IPS-15b (cell line): ENCODE measurements at regions not wholly inside any gene's neighbourhood (a gene's known extent, or its start where the extent isn't known, plus 50 kb on each side); places are given as distances from the start of the nearest gene placed in this dataset.

Experiments
- H3K27me3 ChIP-seq: one replicate; pipeline ENCODE4 v1.6.1; 2013; ENCODE audit warnings: low read length; ENCODE audit not compliant: control insufficient read depth, insufficient read depth
- H3K36me3 ChIP-seq: one replicate; pipeline ENCODE4 v1.6.1; 2013; ENCODE audit warnings: low read length; ENCODE audit not compliant: control insufficient read depth, insufficient read depth
- H3K4me1 ChIP-seq: one replicate; pipeline ENCODE4 v1.6.1; 2013; ENCODE audit warnings: mild to moderate bottlenecking, low read length; ENCODE audit not compliant: control insufficient read depth, insufficient read depth
- H3K4me3 ChIP-seq: one replicate; pipeline ENCODE4 v1.5.1; 2013; ENCODE audit warnings: low read depth, low read length
- H3K9ac ChIP-seq: one replicate; pipeline ENCODE4 v1.6.1; 2013; ENCODE audit warnings: low read depth, mild to moderate bottlenecking, low read length
- H3K9me3 ChIP-seq: one replicate; pipeline ENCODE4 v1.6.1; 2013; ENCODE audit warnings: mild to moderate bottlenecking, low read length; ENCODE audit not compliant: control insufficient read depth, insufficient read depth

GRCh38 chr2:207264310-207264709 is 98.6 kb upstream of the KLF7 start:
- H3K9me3 ChIP-seq: no peaks in the 10 kb centered on the region
- H3K4me3 ChIP-seq: no peak overlapping the region
- no peaks in the 10 kb centered on the region for H3K27me3 ChIP-seq
- H3K9ac ChIP-seq: no peak overlapping the region
- H3K4me1 ChIP-seq: no peaks in the 10 kb centered on the region
- H3K36me3 ChIP-seq: no peaks in the 10 kb centered on the region

DNA sequence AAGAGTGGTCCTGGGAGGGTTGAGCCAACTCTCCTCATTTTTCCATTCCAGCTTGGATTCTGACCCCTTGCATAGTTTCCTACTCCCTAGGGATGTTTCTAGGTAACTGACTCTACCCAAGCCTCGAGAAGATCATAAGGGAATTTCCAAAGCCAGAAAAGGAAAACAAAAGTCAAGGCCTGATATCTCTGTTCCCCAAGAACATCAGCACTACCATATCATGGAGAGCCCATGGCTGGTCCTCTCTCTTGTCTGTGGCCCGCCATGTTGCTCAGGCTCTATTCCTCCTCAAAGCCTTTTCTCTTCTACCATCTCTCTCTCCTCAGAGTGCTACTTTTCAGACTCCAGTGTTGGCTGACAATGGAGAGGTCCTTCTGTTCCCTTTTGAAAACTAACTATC is 99.6 kb upstream of the KLF7 start:
- H3K4me3 ChIP-seq: no peak overlapping the region
- no peaks in the 10 kb centered on the region for H3K4me1 ChIP-seq
- no peaks in the 10 kb centered on the region for H3K36me3 ChIP-seq
- no peaks in the 10 kb centered on the region for H3K9me3 ChIP-seq
- H3K27me3 ChIP-seq: no peaks in the 10 kb centered on the region
- no peak overlapping the region for H3K9ac ChIP-seq

DNA sequence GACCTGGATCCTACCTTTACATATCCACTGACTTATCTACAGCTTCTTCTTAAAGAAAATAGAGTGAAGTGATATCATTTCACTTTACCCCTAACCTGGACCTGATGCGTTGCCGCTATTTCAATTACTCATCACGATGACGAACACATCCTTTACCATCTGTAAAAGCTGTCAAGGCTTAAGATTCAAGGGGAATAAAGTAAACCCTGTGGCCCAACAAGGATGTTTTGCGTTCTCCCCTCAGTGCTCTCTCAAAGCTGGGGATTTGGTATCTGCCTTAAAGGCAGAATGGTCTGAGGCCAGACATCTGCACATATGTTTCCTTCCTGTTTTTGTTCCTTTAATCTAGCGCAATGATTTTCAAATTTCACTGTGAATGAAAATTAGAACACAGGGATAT is 100.1 kb upstream of the KLF7 start:
- H3K9me3 ChIP-seq: no peaks in the 10 kb centered on the region
- H3K36me3 ChIP-seq: no peaks in the 10 kb centered on the region
- H3K4me1 ChIP-seq: no peaks in the 10 kb centered on the region
- no peak overlapping the region for H3K9ac ChIP-seq
- H3K4me3 ChIP-seq: no peak overlapping the region
- no peaks in the 10 kb centered on the region for H3K27me3 ChIP-seq

DNA sequence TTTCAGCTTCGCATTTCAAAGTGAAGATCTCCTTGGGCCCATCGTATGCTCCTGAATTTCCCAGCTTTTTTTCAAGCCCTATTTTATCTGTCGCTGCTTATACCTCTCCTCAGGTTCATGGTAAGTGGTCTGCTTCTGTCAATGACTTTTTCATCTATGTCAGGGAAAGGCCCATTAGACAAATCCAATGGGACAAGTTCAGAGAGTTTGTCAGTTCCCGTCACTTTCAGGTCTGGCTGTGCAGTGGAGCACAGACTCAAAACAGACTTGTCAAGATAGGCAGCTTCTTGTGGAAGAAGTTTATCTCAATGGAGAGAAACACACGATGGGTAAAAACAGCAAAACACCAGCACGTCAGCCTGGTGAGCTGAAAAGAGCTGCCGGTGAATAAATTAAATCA is 100.9 kb upstream of the KLF7 start:
- H3K4me1 ChIP-seq: no peaks in the 10 kb centered on the region
- no peaks in the 10 kb centered on the region for H3K27me3 ChIP-seq
- H3K9ac ChIP-seq: no peak overlapping the region
- H3K36me3 ChIP-seq: no peaks in the 10 kb centered on the region
- no peaks in the 10 kb centered on the region for H3K9me3 ChIP-seq
- no peak overlapping the region for H3K4me3 ChIP-seq

DNA sequence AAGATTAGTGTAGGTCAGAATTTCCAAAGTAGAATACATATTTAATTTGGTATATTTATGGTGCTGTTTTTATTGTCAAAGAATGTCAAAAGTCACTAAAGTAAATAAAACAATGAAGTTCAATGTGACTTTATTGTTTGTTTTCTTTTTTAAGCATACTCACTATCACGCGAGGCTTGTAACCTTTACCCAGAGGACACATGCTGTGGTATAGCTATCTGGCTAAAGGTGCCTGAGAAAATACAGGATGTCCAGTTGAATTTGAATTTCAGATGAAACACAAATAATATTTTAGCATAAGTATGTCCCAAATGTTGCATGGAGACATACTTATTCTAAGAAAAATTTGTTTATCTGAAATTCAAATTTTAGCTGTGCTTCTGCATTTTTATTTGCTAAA is 103.3 kb upstream of the KLF7 start:
- Histone ChIP-seq H3K9ac (no peak overlapping the region), H3K36me3 (no peaks in the 10 kb centered on the region), H3K4me1 (no peaks in the 10 kb centered on the region), H3K27me3 (no peaks in the 10 kb centered on the region), H3K9me3 (no peaks in the 10 kb centered on the region), H3K4me3 (no peak overlapping the region)

GRCh38 chr2:207274530-207275189 is 108.9 kb upstream of the KLF7 start:
- Histone ChIP-seq H3K9me3 (no peaks in the 10 kb centered on the region), H3K36me3 (no peaks in the 10 kb centered on the region), H3K4me3 (no peak overlapping the region), H3K9ac (no peak overlapping the region), H3K4me1 (no peaks in the 10 kb centered on the region), H3K27me3 (no peaks in the 10 kb centered on the region)

GRCh38 chr2:207275779-207276178 is 110.0 kb upstream of the KLF7 start:
- H3K9ac ChIP-seq: no peak overlapping the region
- H3K36me3 ChIP-seq: no peaks in the 10 kb centered on the region
- H3K4me3 ChIP-seq: no peak overlapping the region
- H3K27me3 ChIP-seq: no peaks in the 10 kb centered on the region
- no peaks in the 10 kb centered on the region for H3K9me3 ChIP-seq
- no peaks in the 10 kb centered on the region for H3K4me1 ChIP-seq

GRCh38 chr2:207276248-207276647 is 110.5 kb upstream of the KLF7 start:
- Histone ChIP-seq H3K9me3 (no peaks in the 10 kb centered on the region), H3K36me3 (no peaks in the 10 kb centered on the region), H3K4me3 (no peak overlapping the region), H3K9ac (no peak overlapping the region), H3K4me1 (no peaks in the 10 kb centered on the region), H3K27me3 (no peaks in the 10 kb centered on the region)

- H3K9ac ChIP-seq: no peak overlapping the region
- H3K4me3 ChIP-seq: no peak overlapping the region
- no peaks in the 10 kb centered on the region for H3K4me1 ChIP-seq
- H3K9me3 ChIP-seq: no peaks in the 10 kb centered on the region
- H3K27me3 ChIP-seq: no peaks in the 10 kb centered on the region
- H3K36me3 ChIP-seq: no peaks in the 10 kb centered on the region
Measured at GRCh38 chr2:207276858-207277257, 111.1 kb upstream of the KLF7 start.

- no peak overlapping the region for H3K9ac ChIP-seq
- H3K27me3 ChIP-seq: no peaks in the 10 kb centered on the region
- no peak overlapping the region for H3K4me3 ChIP-seq
- no peaks in the 10 kb centered on the region for H3K9me3 ChIP-seq
- H3K36me3 ChIP-seq: no peaks in the 10 kb centered on the region
- peaks cover under 1% of the 10 kb centered on the region for H3K4me1 ChIP-seq
Measured at GRCh38 chr2:207279520-207279919, 113.8 kb upstream of the KLF7 start.

GRCh38 chr2:207281436-207281835 is 115.7 kb upstream of the KLF7 start:
- Histone ChIP-seq H3K27me3 (no peaks in the 10 kb centered on the region), H3K9ac (no peak overlapping the region), H3K4me3 (no peak overlapping the region)

DNA sequence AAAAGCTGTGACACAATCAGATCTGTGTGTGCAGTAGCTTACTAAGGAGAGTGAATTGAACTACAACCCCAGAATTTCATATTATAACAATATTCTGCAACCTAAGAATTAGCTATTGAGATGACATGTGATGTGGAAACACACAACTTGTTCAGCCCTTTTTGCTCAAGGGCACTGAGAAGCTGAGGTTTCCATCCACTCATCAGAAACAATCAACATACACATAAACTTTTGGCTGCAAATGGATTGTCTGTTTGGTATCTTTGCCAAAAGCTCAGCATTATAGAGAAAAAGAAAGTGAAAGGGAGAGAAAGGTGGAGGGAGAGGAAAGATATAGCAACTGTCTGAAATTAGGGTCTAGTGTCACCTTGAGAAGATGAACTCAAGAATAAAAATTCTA is 117.2 kb upstream of the KLF7 start:
- Histone ChIP-seq H3K27me3 (no peaks in the 10 kb centered on the region), H3K4me1 (peaks cover 10% of the 10 kb centered on the region), H3K4me3 (no peak overlapping the region), H3K9ac (no peak overlapping the region), H3K36me3 (no peaks in the 10 kb centered on the region), H3K9me3 (no peaks in the 10 kb centered on the region)

More at GRCh38 chr2:207281436-207281835, 115.7 kb upstream of the KLF7 start:
- no peaks in the 10 kb centered on the region for H3K36me3 ChIP-seq
- H3K9me3 ChIP-seq: no peaks in the 10 kb centered on the region
- peaks cover 10% of the 10 kb centered on the region for H3K4me1 ChIP-seq
